ENCODE measurements at regions not wholly inside any gene's neighbourhood (a gene's known extent, or its start where the extent isn't known, plus 50 kb on each side); places are given as distances from the start of the nearest gene placed in this dataset.

GRCh38 chr9:109974143-109974917, 194.3 kb downstream of the PALM2AKAP2 start:
- no peak for TF ChIP-seq POLR2AphosphoS5 (IDR thresholded peaks at IDR 0.05)
- TF ChIP-seq POLR2A (IDR thresholded peaks at IDR 0.05) = no peak
